ENCODE measurements at regions not wholly inside any gene's neighbourhood (a gene's known extent, or its start where the extent isn't known, plus 50 kb on each side); places are given as distances from the start of the nearest gene placed in this dataset.
"Not testable (repeated sequence)": the region's sequence is repeated elsewhere in the genome, so short reads cannot be mapped to it uniquely, and the experiment has no call there.

- DNase-seq = no peak
Observed at GRCh38 chr3:176623468-176624150, 573.7 kb downstream of the TBL1XR1 start.

- DNase-seq = no peak
Observed at GRCh38 chr3:176619833-176620232, 577.4 kb downstream of the TBL1XR1 start.

GRCh38 chr3:176615826-176616225, 581.5 kb downstream of the TBL1XR1 start:
- peak; percentile 10 for DNase-seq

GRCh38 chr3:176611703-176612102, 585.6 kb downstream of the TBL1XR1 start:
- DNase-seq = peak; percentile 13

- no peak for DNase-seq
Observed at GRCh38 chr3:176609361-176609760, 587.9 kb downstream of the TBL1XR1 start.

GRCh38 chr3:176605553-176605952, 591.7 kb downstream of the TBL1XR1 start:
- DNase-seq = not testable (repeated sequence)

- peak; percentile 64 for DNase-seq
Observed at GRCh38 chr3:176595307-176595706, 602.0 kb downstream of the TBL1XR1 start.

- peak; percentile 22 for DNase-seq
Observed at GRCh38 chr3:176590722-176591121, 606.6 kb downstream of the TBL1XR1 start.

GRCh38 chr3:176587089-176587488, 610.2 kb downstream of the TBL1XR1 start:
- no peak for DNase-seq

- DNase-seq = peak; percentile 76
Observed at GRCh38 chr3:176584413-176585176, 612.7 kb downstream of the TBL1XR1 start.

- peak; percentile 46 for DNase-seq
Observed at GRCh38 chr3:176583956-176584355, 613.3 kb downstream of the TBL1XR1 start.

- DNase-seq = no peak
Observed at GRCh38 chr3:176581589-176581988, 615.7 kb downstream of the TBL1XR1 start.

- peak; percentile 43 for DNase-seq
Observed at GRCh38 chr3:176579711-176580185, 617.5 kb downstream of the TBL1XR1 start.

GRCh38 chr3:176578316-176578715, 619.0 kb downstream of the TBL1XR1 start:
- no peak for DNase-seq

GRCh38 chr3:176577447-176577846, 619.8 kb downstream of the TBL1XR1 start:
- DNase-seq = no peak

- peak; percentile 4 for DNase-seq
Observed at GRCh38 chr3:176574786-176575185, 622.5 kb downstream of the TBL1XR1 start.

- no peak for DNase-seq
Observed at GRCh38 chr3:176571926-176572325, 625.4 kb downstream of the TBL1XR1 start.

- no peak for DNase-seq
Observed at GRCh38 chr3:176570992-176571391, 626.3 kb downstream of the TBL1XR1 start.

- no peak for DNase-seq
Observed at GRCh38 chr3:176568189-176568588, 629.1 kb downstream of the TBL1XR1 start.

GRCh38 chr3:176566757-176567156, 630.5 kb downstream of the TBL1XR1 start:
- DNase-seq = no peak

- DNase-seq = no peak
Observed at GRCh38 chr3:176562331-176562730, 635.0 kb downstream of the TBL1XR1 start.

- DNase-seq = no peak
Observed at GRCh38 chr3:176561826-176562225, 635.5 kb downstream of the TBL1XR1 start.

- no peak for DNase-seq
Observed at GRCh38 chr3:176554791-176555654, 642.3 kb downstream of the TBL1XR1 start.
